HK-2 (cell line): ENCODE measurements at regions not wholly inside any gene's neighbourhood (a gene's known extent, or its start where the extent isn't known, plus 50 kb on each side); places are given as distances from the start of the nearest gene placed in this dataset.
"Not testable (repeated sequence)": the region's sequence is repeated elsewhere in the genome, so short reads cannot be mapped to it uniquely, and the experiment has no call there.

ENCODE experiments used
- DNase-seq: peaks from one replicate; pipeline ENCODE4 v3.0.0-alpha.2; 2018; ENCODE audit not compliant: unreplicated experiment

GRCh38 chr1:48084826-48085225 is 87.6 kb upstream of the TRABD2B start:
- DNase-seq: no peak

- DNase-seq: no peak
Measured at GRCh38 chr1:48082271-48082962, 85.2 kb upstream of the TRABD2B start.

- DNase-seq: no peak
Measured at GRCh38 chr1:48080331-48081255, 83.4 kb upstream of the TRABD2B start.

- no peak for DNase-seq
Measured at GRCh38 chr1:48079096-48079495, 81.9 kb upstream of the TRABD2B start.

GRCh38 chr1:48077795-48078222 is 80.6 kb upstream of the TRABD2B start:
- no peak for DNase-seq

- DNase-seq: no peak
Measured at GRCh38 chr1:48076017-48076416, 78.8 kb upstream of the TRABD2B start.

GRCh38 chr1:48073798-48074530 is 76.8 kb upstream of the TRABD2B start:
- peak; percentile 46 for DNase-seq

- no peak for DNase-seq
Measured at GRCh38 chr1:48071513-48071912, 74.3 kb upstream of the TRABD2B start.

- DNase-seq: no peak
Measured at GRCh38 chr1:48070396-48070750, 73.2 kb upstream of the TRABD2B start.

GRCh38 chr1:48069662-48070395 is 72.6 kb upstream of the TRABD2B start:
- no peak for DNase-seq

- no peak for DNase-seq
Measured at GRCh38 chr1:48068206-48068605, 71.0 kb upstream of the TRABD2B start.

GRCh38 chr1:48066936-48067335 is 69.8 kb upstream of the TRABD2B start:
- peak; percentile 70 for DNase-seq

GRCh38 chr1:48064693-48065092 is 67.5 kb upstream of the TRABD2B start:
- not testable (repeated sequence) for DNase-seq

- DNase-seq: no peak
Measured at GRCh38 chr1:48062353-48062752, 65.2 kb upstream of the TRABD2B start.

GRCh38 chr1:48061162-48062136 is 64.3 kb upstream of the TRABD2B start:
- DNase-seq: no peak

GRCh38 chr1:48059289-48059688 is 62.1 kb upstream of the TRABD2B start:
- DNase-seq: no peak

GRCh38 chr1:48058135-48059025 is 61.2 kb upstream of the TRABD2B start:
- no peak for DNase-seq

- no peak for DNase-seq
Measured at GRCh38 chr1:48057249-48057648, 60.1 kb upstream of the TRABD2B start.
